ENCODE measurements at regions not wholly inside any gene's neighbourhood (a gene's known extent, or its start where the extent isn't known, plus 50 kb on each side); places are given as distances from the start of the nearest gene placed in this dataset.

GRCh38 chr11:95549301-95549700 lies 240.3 kb downstream of the FAM76B start:
- no peak for DNase-seq (ENCODE audit: low read depth)

GRCh38 chr11:95548416-95548815 lies 241.2 kb downstream of the FAM76B start:
- no peak for DNase-seq (ENCODE audit: low read depth)

GRCh38 chr11:95547976-95548375 lies 241.6 kb downstream of the FAM76B start:
- DNase-seq (ENCODE audit: low read depth), result no peak

- DNase-seq (ENCODE audit: low read depth), result no peak
Measured at GRCh38 chr11:95547186-95547585, 242.4 kb downstream of the FAM76B start.

- DNase-seq (ENCODE audit: low read depth), result no peak
Measured at GRCh38 chr11:95545116-95545875, 244.3 kb downstream of the FAM76B start.

- no peak for DNase-seq (ENCODE audit: low read depth)
Measured at GRCh38 chr11:95544095-95544856, 245.3 kb downstream of the FAM76B start.

GRCh38 chr11:95542868-95543551 lies 246.6 kb downstream of the FAM76B start:
- DNase-seq (ENCODE audit: low read depth), result no peak

GRCh38 chr11:95541715-95542114 lies 247.9 kb downstream of the FAM76B start:
- DNase-seq (ENCODE audit: low read depth), result no peak

- DNase-seq (ENCODE audit: low read depth), result no peak
Measured at GRCh38 chr11:95536047-95536690, 253.4 kb downstream of the FAM76B start.

GRCh38 chr11:95534809-95535208 lies 254.8 kb downstream of the FAM76B start:
- no peak for DNase-seq (ENCODE audit: low read depth)

GRCh38 chr11:95534226-95534625 lies 255.4 kb downstream of the FAM76B start:
- no peak for DNase-seq (ENCODE audit: low read depth)

GRCh38 chr11:95531116-95531515 lies 258.5 kb downstream of the FAM76B start:
- no peak for DNase-seq (ENCODE audit: low read depth)

GRCh38 chr11:95524314-95525036 lies 265.1 kb downstream of the FAM76B start:
- DNase-seq (ENCODE audit: low read depth), result no peak

GRCh38 chr11:95522874-95523273 lies 266.7 kb downstream of the FAM76B start:
- DNase-seq (ENCODE audit: low read depth), result no peak

- no peak for DNase-seq (ENCODE audit: low read depth)
Measured at GRCh38 chr11:95521862-95522261, 267.7 kb downstream of the FAM76B start.

- peak; percentile 14 for DNase-seq (ENCODE audit: low read depth)
Measured at GRCh38 chr11:95521133-95521542, 268.4 kb downstream of the FAM76B start.

GRCh38 chr11:95520369-95521132 lies 269.0 kb downstream of the FAM76B start:
- no peak for DNase-seq (ENCODE audit: low read depth)

GRCh38 chr11:95519912-95520311 lies 269.7 kb downstream of the FAM76B start:
- DNase-seq (ENCODE audit: low read depth), result no peak

- DNase-seq (ENCODE audit: low read depth), result no peak
Measured at GRCh38 chr11:95517453-95517852, 272.1 kb downstream of the FAM76B start.

- DNase-seq (ENCODE audit: low read depth), result no peak
Measured at GRCh38 chr11:95516786-95517185, 272.8 kb downstream of the FAM76B start.

GRCh38 chr11:95516175-95516574 lies 273.4 kb downstream of the FAM76B start:
- no peak for DNase-seq (ENCODE audit: low read depth)

Measured in HS-27A (cell line).